ENCODE measurements at regions not wholly inside any gene's neighbourhood (a gene's known extent, or its start where the extent isn't known, plus 50 kb on each side); places are given as distances from the start of the nearest gene placed in this dataset.

DNA sequence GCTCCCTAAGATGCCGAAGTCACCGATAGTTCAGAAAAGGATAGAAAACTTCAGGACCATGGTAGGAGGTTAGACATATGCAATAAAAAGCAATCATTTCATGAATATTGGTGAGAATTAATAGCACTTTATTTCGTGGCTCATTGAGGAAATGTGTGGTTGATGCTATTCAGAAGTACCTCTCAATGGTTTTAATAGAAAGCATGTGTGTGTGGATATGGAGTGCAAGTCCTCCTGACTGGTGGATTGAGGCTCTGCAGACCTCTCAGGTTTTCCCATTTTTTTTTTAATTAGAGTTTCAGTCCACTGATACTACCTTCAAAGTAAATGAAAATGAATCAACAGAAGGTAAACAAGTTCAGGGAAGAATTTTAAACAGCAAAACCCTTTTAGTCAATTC is 384.3 kb upstream of the RARB start:
- no peak for DNase-seq (ENCODE audit: low read depth)
- no peak overlapping the region for H3K4me3 ChIP-seq (ENCODE audit: low read depth, low read length)

DNA sequence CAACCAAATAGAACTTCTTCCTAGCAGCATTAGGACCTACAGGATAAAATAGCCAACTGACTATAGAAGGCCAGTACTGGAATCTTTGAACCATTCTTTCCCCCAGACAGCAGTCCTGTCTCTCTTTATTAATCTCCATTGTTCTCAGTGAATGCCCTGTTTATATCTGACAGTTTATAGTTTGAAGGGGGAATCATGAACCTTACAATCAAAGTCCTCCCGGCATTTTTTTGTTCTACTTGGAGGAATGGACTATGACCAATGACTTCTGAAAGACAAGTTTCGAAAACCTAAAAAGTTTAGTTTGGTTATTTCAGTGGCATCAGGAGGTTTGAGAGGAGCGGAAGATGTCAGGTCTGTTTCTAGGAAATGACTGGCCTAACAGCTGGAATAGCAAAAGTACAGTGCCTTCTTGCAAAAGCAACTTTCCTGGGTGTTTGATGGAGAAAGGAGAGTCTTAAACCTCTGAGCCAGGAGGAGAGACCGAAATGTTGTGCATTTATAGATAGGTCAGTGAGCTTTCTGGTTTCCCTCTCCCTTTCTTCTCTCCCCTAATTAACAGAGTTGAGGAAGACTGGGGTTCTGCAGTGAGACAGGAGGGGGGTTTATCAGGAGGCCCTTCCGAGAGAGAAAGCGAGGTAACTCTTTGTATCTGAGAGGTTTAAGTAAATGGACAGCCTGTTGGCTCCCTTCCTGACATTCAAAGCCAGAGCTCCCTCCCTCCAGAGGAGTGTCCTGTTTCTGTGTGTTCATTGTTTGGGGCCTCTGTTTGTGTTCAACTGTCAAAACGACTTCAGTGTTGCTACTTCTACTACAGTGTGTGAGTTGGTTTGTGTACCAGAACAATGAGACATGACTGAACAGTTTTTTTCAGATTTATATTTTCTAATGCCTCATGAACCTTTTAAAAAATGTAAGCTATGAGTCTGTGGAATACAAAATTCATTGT is 383.0 kb upstream of the RARB start:
- no peak overlapping the region for H3K4me3 ChIP-seq (ENCODE audit: low read depth, low read length)

DNA sequence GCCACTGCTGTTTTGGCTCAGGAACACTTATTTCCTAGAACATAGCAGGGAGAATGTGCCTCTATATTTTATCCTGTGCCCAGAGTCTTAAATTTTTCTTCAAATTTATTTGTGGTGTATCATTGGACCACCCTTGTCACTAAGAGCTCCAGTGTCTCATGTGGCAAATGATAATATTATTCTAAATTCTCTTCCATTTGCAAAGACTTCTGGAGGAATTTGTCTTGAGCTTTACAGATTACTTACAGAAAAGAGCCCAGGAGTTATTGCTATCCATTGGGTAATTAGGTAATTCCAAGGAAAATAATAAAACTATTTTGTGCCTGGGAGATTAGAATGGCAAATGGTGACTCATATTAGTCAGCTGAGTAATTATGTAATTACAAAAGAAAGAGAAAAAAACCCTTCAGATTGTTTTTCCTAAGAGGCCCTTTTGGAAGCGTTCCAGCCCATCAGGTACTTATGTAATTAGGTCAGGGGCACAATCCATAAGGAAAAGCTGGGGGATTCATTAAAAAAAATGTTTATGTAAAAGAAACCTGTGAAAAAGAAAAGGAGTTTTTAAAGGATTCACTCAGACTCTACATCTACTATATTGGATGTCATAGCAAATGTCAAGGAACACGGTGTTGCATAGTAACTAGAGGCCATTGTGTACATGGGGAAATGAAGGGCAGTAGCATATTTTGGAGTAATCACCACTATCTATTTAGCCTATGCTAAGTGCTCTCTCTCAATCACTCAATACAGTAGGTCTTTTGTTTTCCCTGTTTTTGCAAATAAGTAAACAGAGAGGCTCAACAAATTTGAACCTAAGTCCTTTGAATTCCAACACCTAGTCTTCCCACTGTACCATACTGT is 380.9 kb upstream of the RARB start:
- DNase-seq (ENCODE audit: low read depth): no peak
- no peak overlapping the region for H3K4me3 ChIP-seq (ENCODE audit: low read depth, low read length)

More for the DNA sequence above, 383.0 kb upstream of the RARB start:
- no peak for DNase-seq (ENCODE audit: low read depth)

DNA sequence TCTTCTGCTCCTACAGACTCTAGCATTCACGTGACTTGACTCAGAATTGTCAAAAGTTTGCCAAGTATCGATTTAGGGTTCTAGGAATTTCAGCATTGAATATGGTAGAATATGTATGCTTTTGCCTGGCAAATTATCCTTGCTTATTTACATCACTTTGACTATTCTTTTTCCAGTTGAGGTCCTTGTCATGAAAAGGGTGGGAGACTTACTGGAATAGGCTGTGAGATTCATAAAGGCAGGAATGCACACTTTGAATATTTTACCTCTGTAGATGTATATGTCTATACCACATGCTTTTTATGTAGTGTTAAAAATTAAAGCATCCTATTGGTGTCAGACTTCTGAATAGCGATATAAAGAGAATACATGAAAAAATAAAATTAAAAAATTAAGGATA is 378.8 kb upstream of the RARB start:
- H3K4me3 ChIP-seq (ENCODE audit: low read depth, low read length): no peak overlapping the region
- no peak for DNase-seq (ENCODE audit: low read depth)

DNA sequence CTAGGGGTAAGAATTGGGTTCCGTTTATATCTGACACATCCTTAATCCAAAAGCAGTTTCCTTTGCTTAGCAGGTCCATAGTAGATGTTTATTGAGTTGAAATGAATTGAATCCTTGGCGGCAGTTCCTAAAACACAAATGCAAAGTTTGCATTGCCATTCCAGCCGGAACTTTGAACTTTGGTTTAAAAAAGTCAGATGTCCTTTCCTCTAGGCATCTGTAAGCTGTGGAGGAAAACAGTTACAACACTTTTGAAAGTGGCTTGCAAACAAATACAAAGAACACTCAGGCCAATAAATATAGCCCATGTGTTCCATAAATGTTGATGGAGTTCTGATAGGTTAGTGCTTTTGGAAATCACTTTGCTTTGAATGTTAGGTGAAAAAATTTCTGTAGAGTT is 374.7 kb upstream of the RARB start:
- no peak for DNase-seq (ENCODE audit: low read depth)
- H3K4me3 ChIP-seq (ENCODE audit: low read depth, low read length): no peak overlapping the region

GRCh38 chr3:25056036-25056755 is 371.9 kb upstream of the RARB start:
- no peak for DNase-seq (ENCODE audit: low read depth)
- no peak overlapping the region for H3K4me3 ChIP-seq (ENCODE audit: low read depth, low read length)

DNA sequence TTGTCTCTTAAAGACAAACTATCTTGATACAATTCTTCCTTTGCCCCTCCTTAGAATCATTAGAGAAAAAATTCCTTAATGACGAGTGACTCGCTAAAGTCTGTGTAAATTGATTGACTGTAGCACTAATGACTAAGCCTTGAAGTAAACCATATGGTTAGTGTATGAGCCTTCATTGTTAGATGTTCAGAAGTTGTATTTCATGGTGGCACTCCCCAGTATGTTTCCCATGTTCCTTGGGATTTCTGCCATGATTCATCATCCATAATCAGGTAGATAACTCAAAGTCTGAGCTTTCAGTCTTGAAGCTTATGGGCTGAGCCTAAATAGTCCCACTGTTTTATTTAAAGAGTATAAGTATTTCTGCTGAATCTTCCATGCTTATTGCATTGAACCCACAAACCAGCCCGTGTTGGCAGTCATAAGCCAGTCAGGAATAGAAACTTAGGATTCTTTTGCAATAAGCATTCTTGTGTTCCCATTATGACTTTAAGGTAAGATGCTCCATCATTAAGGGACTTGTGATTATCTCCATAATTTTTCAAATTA is 371.2 kb upstream of the RARB start:
- no peak overlapping the region for H3K4me3 ChIP-seq (ENCODE audit: low read depth, low read length)
- DNase-seq (ENCODE audit: low read depth): no peak

DNA sequence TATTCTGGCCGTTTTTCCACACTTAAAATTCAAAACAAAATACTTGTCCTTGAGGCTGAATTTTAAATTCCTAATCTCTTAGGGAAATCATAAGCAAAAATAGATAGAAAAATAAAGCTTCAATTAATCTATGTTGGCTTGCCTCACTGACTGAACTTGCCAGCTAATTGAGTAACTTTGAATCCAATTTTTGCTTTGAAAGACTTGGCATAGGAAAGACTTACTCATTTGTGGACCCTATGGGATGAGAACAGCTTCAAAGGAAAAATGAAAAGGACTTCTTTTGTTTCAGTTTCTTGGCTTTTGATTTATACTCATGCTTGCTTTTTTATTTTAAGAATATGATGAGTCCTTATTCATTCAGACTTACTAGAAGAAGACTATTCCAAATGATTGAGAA is 370.7 kb upstream of the RARB start:
- no peak for DNase-seq (ENCODE audit: low read depth)
- H3K4me3 ChIP-seq (ENCODE audit: low read depth, low read length): no peak overlapping the region

GRCh38 chr3:25064681-25065080 is 363.4 kb upstream of the RARB start:
- H3K4me3 ChIP-seq (ENCODE audit: low read depth, low read length): no peak overlapping the region
- DNase-seq (ENCODE audit: low read depth): no peak

DNA sequence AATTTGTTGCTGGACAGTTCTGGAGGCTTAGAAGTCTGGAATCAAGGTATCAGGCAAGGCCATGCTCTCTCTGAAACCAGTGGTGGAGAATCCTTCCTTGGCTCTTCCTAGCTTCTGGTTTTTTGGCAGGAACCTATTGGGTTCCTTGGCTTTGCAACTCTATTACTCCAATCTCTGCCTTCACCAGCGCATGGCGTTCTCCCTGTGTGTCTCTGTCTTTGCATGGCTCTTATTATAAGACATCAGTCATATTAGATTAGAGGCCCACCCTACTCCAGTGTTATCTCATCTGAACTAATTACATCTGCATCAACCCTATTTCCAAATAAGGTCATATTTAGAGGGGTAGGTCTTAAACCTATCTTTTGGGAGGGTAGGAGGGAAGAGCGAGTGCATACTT is 358.1 kb upstream of the RARB start:
- no peak for DNase-seq (ENCODE audit: low read depth)
- H3K4me3 ChIP-seq (ENCODE audit: low read depth, low read length): no peak overlapping the region

- H3K4me3 ChIP-seq (ENCODE audit: low read depth, low read length): no peak overlapping the region
- no peak for DNase-seq (ENCODE audit: low read depth)
Measured at GRCh38 chr3:25071846-25072245, 356.2 kb upstream of the RARB start.

DNA sequence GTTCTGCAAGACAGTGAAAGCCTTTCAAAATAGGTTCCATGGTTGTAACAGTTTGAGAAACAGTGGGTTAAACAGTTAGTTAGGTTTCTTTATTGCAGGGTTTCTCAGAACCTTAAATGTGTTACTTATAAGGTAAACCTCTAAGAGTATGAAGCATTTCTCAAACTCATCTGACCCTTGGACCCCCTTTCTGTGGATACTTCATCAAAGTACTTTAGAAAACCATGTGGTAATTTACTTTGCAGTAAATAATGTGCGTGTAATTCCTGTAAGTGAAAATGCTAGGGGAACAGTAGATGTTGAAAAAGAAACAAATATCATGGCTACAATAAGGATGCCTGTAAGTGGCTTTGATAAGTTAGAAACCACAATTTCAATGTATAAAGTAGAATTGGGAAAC is 354.6 kb upstream of the RARB start:
- no peak overlapping the region for H3K4me3 ChIP-seq (ENCODE audit: low read depth, low read length)
- DNase-seq (ENCODE audit: low read depth): no peak

GRCh38 chr3:25074149-25074548 is 353.9 kb upstream of the RARB start:
- H3K4me3 ChIP-seq (ENCODE audit: low read depth, low read length): no peak overlapping the region

GRCh38 chr3:25080461-25080860 is 347.6 kb upstream of the RARB start:
- no peak for DNase-seq (ENCODE audit: low read depth)
- no peak overlapping the region for H3K4me3 ChIP-seq (ENCODE audit: low read depth, low read length)

More at GRCh38 chr3:25074149-25074548, 353.9 kb upstream of the RARB start:
- no peak for DNase-seq (ENCODE audit: low read depth)

DNA sequence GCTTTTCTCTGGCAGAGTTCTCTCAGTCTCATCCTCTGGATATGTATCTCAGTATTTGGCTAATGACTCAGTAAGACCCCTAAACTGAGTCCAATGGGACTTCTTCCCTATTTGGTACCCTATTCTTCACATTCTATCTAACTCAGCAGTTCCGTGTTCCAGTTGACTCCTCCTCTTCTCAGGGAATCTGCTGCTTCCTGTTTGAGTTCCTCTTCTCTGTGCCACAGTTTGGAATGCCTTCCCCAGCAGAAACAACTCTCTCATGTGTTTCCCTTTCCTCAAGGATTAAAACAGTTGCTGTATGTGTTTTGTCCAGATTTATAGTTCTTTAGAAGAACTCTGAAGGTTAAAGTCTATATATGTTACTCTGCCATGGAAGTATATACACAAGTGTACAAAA is 344.0 kb upstream of the RARB start:
- H3K4me3 ChIP-seq (ENCODE audit: low read depth, low read length): no peak overlapping the region
- no peak for DNase-seq (ENCODE audit: low read depth)

GRCh38 chr3:25086721-25087120 is 341.3 kb upstream of the RARB start:
- H3K4me3 ChIP-seq (ENCODE audit: low read depth, low read length): no peak overlapping the region
- DNase-seq (ENCODE audit: low read depth): no peak

GRCh38 chr3:25088284-25088683 is 339.8 kb upstream of the RARB start:
- no peak overlapping the region for H3K4me3 ChIP-seq (ENCODE audit: low read depth, low read length)
- DNase-seq (ENCODE audit: low read depth): no peak

GRCh38 chr3:25090698-25091453 is 337.2 kb upstream of the RARB start:
- no peak overlapping the region for H3K4me3 ChIP-seq (ENCODE audit: low read depth, low read length)
- DNase-seq (ENCODE audit: low read depth): no peak

DNA sequence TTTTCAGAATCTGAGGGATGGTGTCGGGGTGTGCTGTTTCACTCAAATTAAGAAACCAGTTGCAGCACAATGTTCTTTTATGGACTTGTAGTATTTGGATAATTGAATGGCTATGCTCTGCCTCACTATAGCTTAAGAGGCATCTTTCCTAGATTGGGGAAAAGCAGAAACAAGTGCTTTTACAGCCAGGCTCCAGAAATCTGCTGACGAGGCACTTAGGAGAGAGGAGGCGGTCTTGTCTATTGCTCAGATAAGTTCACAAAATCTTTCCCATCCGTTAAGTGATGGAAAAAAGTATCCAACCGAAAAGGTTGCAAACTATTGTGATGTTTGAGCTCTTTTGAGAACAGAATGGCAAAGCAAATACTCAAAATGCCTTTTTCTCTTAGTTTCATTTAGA is 336.1 kb upstream of the RARB start:
- no peak for DNase-seq (ENCODE audit: low read depth)
- H3K4me3 ChIP-seq (ENCODE audit: low read depth, low read length): no peak overlapping the region
